Neural crest cell (in vitro differentiated cells): ENCODE measurements at regions not wholly inside any gene's neighbourhood (a gene's known extent, or its start where the extent isn't known, plus 50 kb on each side); places are given as distances from the start of the nearest gene placed in this dataset.

Experiments used
- DNase-seq: peaks from one replicate; pipeline ENCODE4 v3.0.0; 2021; ENCODE audit warnings: low read depth, mixed read lengths, low spot score
- H3K27ac Mint-ChIP-seq: one replicate; pipeline ENCODE4 v1.8.0; 2021; ENCODE audit warnings: mild to moderate bottlenecking, mixed read lengths; ENCODE audit not compliant: unreplicated experiment
- H3K27me3 Mint-ChIP-seq: 2 replicates; pipeline ENCODE4 v1.8.0; 2021; ENCODE audit warnings: low read depth, mild to moderate bottlenecking, mixed read lengths
- H3K36me3 Mint-ChIP-seq: 2 replicates; pipeline ENCODE4 v1.8.0; 2021; ENCODE audit warnings: low read depth, mild to moderate bottlenecking, mixed read lengths
- H3K4me1 Mint-ChIP-seq: 2 replicates; pipeline ENCODE4 v1.8.0; 2021; ENCODE audit warnings: mixed read lengths
- H3K4me3 Mint-ChIP-seq: one replicate; pipeline ENCODE4 v1.8.0; 2021; ENCODE audit warnings: mild to moderate bottlenecking, mixed read lengths
- H3K9me3 Mint-ChIP-seq: 2 replicates; pipeline ENCODE4 v1.8.0; 2021; ENCODE audit warnings: mixed read lengths
- TF ChIP-seq, protein P1 (sequence below): fragments of 200-600 bp; sonication (generic); conservative IDR thresholded peaks from 2 replicates; pipeline ENCODE4 v1.5.0; 2021; ENCODE audit warnings: antibody characterized with exemption, mild to moderate bottlenecking

DNA sequence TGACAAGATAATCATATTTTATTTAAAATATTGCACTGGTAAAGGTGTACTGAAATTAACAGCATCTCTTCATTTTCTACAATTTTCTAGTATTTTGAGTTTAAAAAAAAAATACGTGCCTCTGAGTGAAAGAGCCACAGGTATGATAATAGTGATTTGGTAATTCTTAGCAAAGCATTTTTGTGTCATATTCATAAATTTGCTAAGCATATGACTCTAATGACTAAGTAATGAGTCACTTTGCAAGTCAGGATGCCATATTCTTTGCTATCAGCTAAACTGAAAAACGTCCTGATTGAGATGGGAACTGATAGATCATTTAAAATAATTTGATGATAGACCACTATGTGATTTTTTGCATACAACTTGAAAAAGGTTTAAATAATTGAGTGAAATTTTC lies 136.1 kb upstream of the IRS2 start:
- Mint-ChIP-seq H3K4me3 (no peak overlapping the region), H3K27me3 (no peaks in the 10 kb centered on the region), H3K36me3 (no peaks in the 10 kb centered on the region)

DNA sequence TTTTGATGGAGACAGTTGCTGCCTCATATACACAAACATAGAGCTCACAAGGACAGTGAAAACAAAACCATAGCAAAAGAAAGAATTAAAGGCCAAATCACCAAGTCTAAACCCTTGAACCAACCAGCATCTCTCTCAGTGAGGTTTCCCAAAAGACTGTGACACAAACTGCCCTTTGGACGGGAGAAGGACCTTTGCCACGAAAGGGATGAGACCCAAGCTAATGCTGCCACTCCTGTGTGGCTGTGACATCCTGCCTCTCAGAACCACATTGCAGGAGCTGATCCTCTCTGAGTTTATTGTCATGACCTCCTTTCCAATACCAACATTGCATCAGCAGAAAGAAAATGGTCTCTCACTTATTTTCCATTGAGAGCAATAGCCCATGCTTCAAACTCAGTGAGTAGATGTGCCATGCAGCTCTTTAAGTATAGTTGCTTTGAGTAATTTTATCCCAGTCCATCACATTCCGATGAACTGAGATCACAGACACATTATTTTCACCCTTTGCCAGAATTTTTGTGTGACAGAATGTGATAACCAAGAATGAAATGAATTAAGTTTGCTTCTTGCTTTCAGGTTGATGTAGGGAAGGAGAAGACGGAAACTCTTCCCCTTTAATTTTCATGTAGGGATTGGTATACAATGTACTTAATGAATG lies 133.5 kb upstream of the IRS2 start:
- H3K4me1 Mint-ChIP-seq, result no peaks in the 10 kb centered on the region
- H3K27ac Mint-ChIP-seq, result no peak overlapping the region
- no peak overlapping the region for H3K4me3 Mint-ChIP-seq
- peaks cover 3% of the 10 kb centered on the region for H3K9me3 Mint-ChIP-seq
- no peak for DNase-seq
- H3K36me3 Mint-ChIP-seq, result no peaks in the 10 kb centered on the region
- TF ChIP-seq, protein P1, sequence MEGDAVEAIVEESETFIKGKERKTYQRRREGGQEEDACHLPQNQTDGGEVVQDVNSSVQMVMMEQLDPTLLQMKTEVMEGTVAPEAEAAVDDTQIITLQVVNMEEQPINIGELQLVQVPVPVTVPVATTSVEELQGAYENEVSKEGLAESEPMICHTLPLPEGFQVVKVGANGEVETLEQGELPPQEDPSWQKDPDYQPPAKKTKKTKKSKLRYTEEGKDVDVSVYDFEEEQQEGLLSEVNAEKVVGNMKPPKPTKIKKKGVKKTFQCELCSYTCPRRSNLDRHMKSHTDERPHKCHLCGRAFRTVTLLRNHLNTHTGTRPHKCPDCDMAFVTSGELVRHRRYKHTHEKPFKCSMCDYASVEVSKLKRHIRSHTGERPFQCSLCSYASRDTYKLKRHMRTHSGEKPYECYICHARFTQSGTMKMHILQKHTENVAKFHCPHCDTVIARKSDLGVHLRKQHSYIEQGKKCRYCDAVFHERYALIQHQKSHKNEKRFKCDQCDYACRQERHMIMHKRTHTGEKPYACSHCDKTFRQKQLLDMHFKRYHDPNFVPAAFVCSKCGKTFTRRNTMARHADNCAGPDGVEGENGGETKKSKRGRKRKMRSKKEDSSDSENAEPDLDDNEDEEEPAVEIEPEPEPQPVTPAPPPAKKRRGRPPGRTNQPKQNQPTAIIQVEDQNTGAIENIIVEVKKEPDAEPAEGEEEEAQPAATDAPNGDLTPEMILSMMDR, result no peak
- no peaks in the 10 kb centered on the region for H3K27me3 Mint-ChIP-seq

More for the DNA sequence above, 136.1 kb upstream of the IRS2 start:
- no peak for DNase-seq
- H3K27ac Mint-ChIP-seq, result no peak overlapping the region
- no peaks in the 10 kb centered on the region for H3K9me3 Mint-ChIP-seq
- TF ChIP-seq, protein P1, result no peak
- H3K4me1 Mint-ChIP-seq, result no peaks in the 10 kb centered on the region

DNA sequence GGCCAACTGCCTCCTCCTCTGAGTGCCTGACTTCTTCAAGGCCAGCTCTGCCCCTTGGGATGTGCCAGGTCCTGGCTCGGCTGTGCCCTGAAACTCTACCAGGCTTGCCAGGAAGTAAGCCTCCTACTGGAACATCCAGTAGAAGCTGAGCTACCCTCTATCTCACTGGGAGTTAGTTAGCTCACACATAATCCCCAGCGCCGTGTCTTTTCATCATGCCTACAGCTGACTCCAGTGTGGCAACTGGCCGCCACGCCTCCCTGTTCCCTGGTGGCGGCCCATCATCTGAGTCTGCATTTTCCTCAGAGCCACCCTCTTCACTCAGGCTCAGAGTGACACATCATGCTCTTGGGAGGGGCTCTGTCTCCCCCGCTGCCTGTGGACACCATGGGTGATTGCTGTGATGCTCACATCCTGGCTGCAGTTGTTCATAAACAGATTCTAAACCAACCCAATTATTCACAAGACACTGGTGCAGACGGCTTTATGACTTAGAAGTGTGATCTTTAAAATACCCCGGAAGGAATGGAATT lies 131.9 kb upstream of the IRS2 start:
- Mint-ChIP-seq H3K36me3 (no peaks in the 10 kb centered on the region), H3K9me3 (peaks cover 3% of the 10 kb centered on the region), H3K27ac (no peak overlapping the region), H3K4me3 (no peak overlapping the region), H3K27me3 (no peaks in the 10 kb centered on the region), H3K4me1 (no peaks in the 10 kb centered on the region)
- no peak for DNase-seq
- TF ChIP-seq, protein P1, result no peak

DNA sequence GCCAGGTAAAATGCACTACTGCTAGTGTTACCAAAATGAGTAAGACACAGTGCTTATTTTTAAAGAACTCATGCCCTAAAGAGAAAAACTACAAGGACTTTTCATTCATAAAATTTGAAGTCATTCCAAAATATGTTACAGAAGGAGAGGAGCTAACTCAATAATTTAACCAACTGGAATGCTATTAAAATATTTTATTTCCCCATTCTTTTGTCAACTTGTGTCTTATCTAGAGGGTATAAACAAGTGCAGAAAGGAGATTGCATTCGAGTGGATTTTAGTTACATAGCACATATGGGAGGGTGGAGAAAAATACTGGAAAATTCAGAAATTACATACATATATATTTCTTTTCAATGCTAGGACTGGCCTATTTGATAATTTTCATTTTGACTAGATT lies 131.0 kb upstream of the IRS2 start:
- H3K27me3 Mint-ChIP-seq, result no peaks in the 10 kb centered on the region
- no peaks in the 10 kb centered on the region for H3K4me1 Mint-ChIP-seq
- no peaks in the 10 kb centered on the region for H3K36me3 Mint-ChIP-seq
- TF ChIP-seq, protein P1, result no peak
- no peak overlapping the region for H3K27ac Mint-ChIP-seq
- peaks cover 3% of the 10 kb centered on the region for H3K9me3 Mint-ChIP-seq
- no peak for DNase-seq
- H3K4me3 Mint-ChIP-seq, result no peak overlapping the region

DNA sequence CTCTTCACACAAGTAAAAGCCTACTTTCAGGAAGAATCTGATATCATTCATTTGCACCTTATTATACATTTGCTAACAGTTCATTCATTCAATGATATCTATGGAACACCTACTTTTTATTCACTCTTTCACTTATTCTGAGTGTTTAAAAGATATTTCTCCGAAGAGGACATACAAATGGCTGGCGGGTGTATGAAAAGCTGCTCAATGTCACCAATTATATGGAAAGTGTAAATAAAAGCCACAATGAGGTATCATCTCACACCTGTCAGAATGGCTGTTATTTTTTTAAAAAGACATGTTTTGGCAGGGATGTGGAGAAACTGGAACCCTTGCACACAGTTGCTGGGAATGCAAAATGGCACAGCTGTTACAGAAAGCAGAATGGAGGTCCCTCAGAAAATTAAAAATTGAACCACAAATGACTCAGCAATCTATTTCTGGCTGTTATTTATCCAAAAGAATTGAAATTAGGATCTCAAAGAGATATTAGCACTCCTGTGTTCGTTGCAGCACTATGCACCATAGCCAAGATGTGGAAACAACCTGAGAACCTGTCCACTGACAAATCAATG lies 127.6 kb upstream of the IRS2 start:
- no peak for DNase-seq
- Mint-ChIP-seq H3K36me3 (no peaks in the 10 kb centered on the region), H3K4me3 (no peak overlapping the region), H3K27me3 (no peaks in the 10 kb centered on the region), H3K9me3 (peaks cover 3% of the 10 kb centered on the region), H3K4me1 (no peaks in the 10 kb centered on the region), H3K27ac (no peak overlapping the region)
- TF ChIP-seq, protein P1, result no peak
